B cell (primary cell): ENCODE measurements at regions not wholly inside any gene's neighbourhood (a gene's known extent, or its start where the extent isn't known, plus 50 kb on each side); places are given as distances from the start of the nearest gene placed in this dataset.

Source experiments
- CTCF ChIP-seq: fragments of 200-600 bp; IDR thresholded peaks from one replicate; pipeline ENCODE4 v1.8.0; 2022; ENCODE audit warnings: antibody characterized with exemption, mild to moderate bottlenecking
- EZH2 ChIP-seq: IDR thresholded peaks from 2 replicates; pipeline ENCODE4 v1.6.1; 2012; ENCODE audit warnings: borderline replicate concordance, low read depth, mild to moderate bottlenecking, moderate library complexity, low read length; ENCODE audit not compliant: insufficient read depth, poor library complexity, severe bottlenecking

- TF ChIP-seq CTCF, result no peak
- no peak for TF ChIP-seq EZH2
Observed at GRCh38 chr6:63456734-63457133, 115.5 kb upstream of the LOC128125822 start.
